GM23338 (cell line): ENCODE measurements at regions not wholly inside any gene's neighbourhood (a gene's known extent, or its start where the extent isn't known, plus 50 kb on each side); places are given as distances from the start of the nearest gene placed in this dataset.
A peak's percentile ranks its signal among the peaks of the same experiment; 100 is the strongest.

Experiments
- ATAC-seq: fragments of 200-7000 bp; cut with Tn5 transposase; 3 replicates; pipeline ENCODE4 v1.9.1; 2020
- DNase-seq: peaks from one replicate; pipeline ENCODE4 v3.0.0-alpha.2; 2015; ENCODE audit warnings: low spot score
- H2AFZ ChIP-seq: fragments of 200-600 bp; sonication (generic); 2 replicates; pipeline ENCODE4 v1.8.0; 2016; ENCODE audit warnings: antibody characterized with exemption, mild to moderate bottlenecking, moderate library complexity
- H3F3A ChIP-seq: fragments of 200-600 bp; sonication (generic); replicated peaks from 2 replicates; pipeline ENCODE4 v1.8.0; 2017; ENCODE audit warnings: antibody characterized with exemption, mixed run types, low read depth
- H3K27ac ChIP-seq: fragments of 200-600 bp; sonication (generic); 2 replicates; pipeline ENCODE4 v1.6.1; 2016; ENCODE audit warnings: low read depth
- H3K27me3 ChIP-seq: fragments of 200-600 bp; sonication (generic); 2 replicates; pipeline ENCODE4 v1.8.0; 2016; ENCODE audit warnings: mild to moderate bottlenecking, mixed run types, moderate library complexity; ENCODE audit not compliant: insufficient read depth
- H3K36me3 ChIP-seq: fragments of 200-600 bp; sonication (generic); 2 replicates; pipeline ENCODE4 v1.8.0; 2016; ENCODE audit warnings: mild to moderate bottlenecking; ENCODE audit not compliant: insufficient read depth
- H3K4me1 ChIP-seq: fragments of 200-600 bp; sonication (generic); 2 replicates; pipeline ENCODE4 v1.8.0; 2016; ENCODE audit warnings: mild to moderate bottlenecking, moderate library complexity; ENCODE audit not compliant: insufficient read depth
- H3K4me2 ChIP-seq: fragments of 200-600 bp; sonication (generic); 2 replicates; pipeline ENCODE4 v1.7.1; 2017; ENCODE audit warnings: mixed run types
- H3K4me3 ChIP-seq: fragments of 200-600 bp; sonication (generic); 2 replicates; pipeline ENCODE4 v1.6.1; 2016; ENCODE audit warnings: mixed run types
- H3K79me2 ChIP-seq: fragments of 200-600 bp; sonication (generic); replicated peaks from 2 replicates; pipeline ENCODE4 v1.8.0; 2017; ENCODE audit warnings: mild to moderate bottlenecking; ENCODE audit not compliant: insufficient read depth
- H3K9me2 ChIP-seq: fragments of 200-600 bp; sonication (generic); 2 replicates; pipeline ENCODE4 v1.8.0; 2017; ENCODE audit not compliant: insufficient read depth
- H4K20me1 ChIP-seq: fragments of 200-600 bp; sonication (generic); replicated peaks from 2 replicates; pipeline ENCODE4 v1.8.0; 2017; ENCODE audit warnings: mild to moderate bottlenecking; ENCODE audit not compliant: insufficient read depth
- H3K27ac Mint-ChIP-seq: 2 replicates; pipeline ENCODE4 v1.8.0; 2020; ENCODE audit warnings: inconsistent platforms, mild to moderate bottlenecking, moderate library complexity, mixed read lengths
- H3K27me3 Mint-ChIP-seq: 3 replicates; pipeline ENCODE4 v1.8.0; 2022; ENCODE audit warnings: low read depth, mild to moderate bottlenecking, moderate library complexity, mixed read lengths, inconsistent platforms; ENCODE audit not compliant: insufficient read depth, poor library complexity
- H3K36me3 Mint-ChIP-seq: 3 replicates; pipeline ENCODE4 v1.8.0; 2021; ENCODE audit warnings: low read depth, mild to moderate bottlenecking, inconsistent platforms, moderate library complexity, mixed read lengths
- H3K4me1 Mint-ChIP-seq: 3 replicates; pipeline ENCODE4 v1.8.0; 2020; ENCODE audit warnings: mild to moderate bottlenecking, inconsistent platforms, mixed read lengths
- H3K4me3 Mint-ChIP-seq: 3 replicates; pipeline ENCODE4 v1.8.0; 2021; ENCODE audit warnings: moderate library complexity, mild to moderate bottlenecking, inconsistent platforms, mixed read lengths
- H3K9me3 Mint-ChIP-seq: 3 replicates; pipeline ENCODE4 v1.8.0; 2020; ENCODE audit warnings: moderate library complexity, mild to moderate bottlenecking, inconsistent platforms, mixed read lengths
- CREB1 ChIP-seq: fragments of 250-450 bp; sonication (Bioruptor Pico); IDR thresholded peaks from 2 replicates; pipeline ENCODE4 v1.5.0; 2020; ENCODE audit warnings: low read depth, mild to moderate bottlenecking, moderate library complexity
- CTCF ChIP-seq, 2 experiments: fragments of 200-600 bp in 1 of 2; sonication (generic) in 1 of 2; conservative IDR thresholded peaks; 2 replicates each; pipeline versions ENCODE4 v1.5.1 to v1.6.1; 2016 to 2017; ENCODE audit warnings: antibody characterized with exemption in 2 of 2, low read depth in 2 of 2, mild to moderate bottlenecking in 2 of 2, moderate library complexity in 1 of 2
- ETS1 ChIP-seq: IDR thresholded peaks from 2 replicates; pipeline ENCODE4 v1.6.1; 2016; ENCODE audit warnings: antibody characterized with exemption
- EZH2 ChIP-seq: fragments of 200-600 bp; sonication (generic); IDR thresholded peaks from one replicate; pipeline ENCODE4 v1.8.0; 2017; ENCODE audit warnings: antibody characterized with exemption, mild to moderate bottlenecking, low read depth; ENCODE audit not compliant: unreplicated experiment
- EZH2phosphoT487 ChIP-seq: fragments of 200-600 bp; sonication (generic); IDR thresholded peaks from one replicate; pipeline ENCODE4 v1.8.1; 2018; ENCODE audit warnings: antibody characterized with exemption; ENCODE audit not compliant: unreplicated experiment
- JUNB ChIP-seq: IDR thresholded peaks from one replicate; pipeline ENCODE4 v1.6.1; 2016; ENCODE audit warnings: antibody characterized with exemption; ENCODE audit not compliant: unreplicated experiment
- NANOG ChIP-seq: IDR thresholded peaks from 2 replicates; pipeline ENCODE4 v1.6.1; 2016; ENCODE audit warnings: antibody characterized with exemption, borderline replicate concordance
- POLR2AphosphoS5 ChIP-seq: IDR thresholded peaks from 2 replicates; pipeline ENCODE4 v1.6.1; 2016; ENCODE audit warnings: antibody characterized with exemption, low read depth
- STAT1 ChIP-seq: IDR thresholded peaks from one replicate; pipeline ENCODE4 v1.6.1; 2016; ENCODE audit warnings: antibody characterized with exemption; ENCODE audit not compliant: unreplicated experiment
- ZNF331 ChIP-seq: fragments of 250-450 bp; sonication (Bioruptor Pico); IDR thresholded peaks from 2 replicates; pipeline ENCODE4 v1.5.0; 2020; ENCODE audit warnings: low read depth, mild to moderate bottlenecking, moderate library complexity
- TF ChIP-seq, protein P1 (sequence below): fragments of 250-450 bp; sonication (Bioruptor Pico); IDR thresholded peaks from 2 replicates; pipeline ENCODE4 v1.5.0; 2020; ENCODE audit warnings: mild to moderate bottlenecking, moderate library complexity
- TF ChIP-seq, protein P2 (sequence below): IDR thresholded peaks from one replicate; pipeline ENCODE4 v1.6.1; 2018; ENCODE audit warnings: antibody characterized with exemption; ENCODE audit not compliant: unreplicated experiment

DNA sequence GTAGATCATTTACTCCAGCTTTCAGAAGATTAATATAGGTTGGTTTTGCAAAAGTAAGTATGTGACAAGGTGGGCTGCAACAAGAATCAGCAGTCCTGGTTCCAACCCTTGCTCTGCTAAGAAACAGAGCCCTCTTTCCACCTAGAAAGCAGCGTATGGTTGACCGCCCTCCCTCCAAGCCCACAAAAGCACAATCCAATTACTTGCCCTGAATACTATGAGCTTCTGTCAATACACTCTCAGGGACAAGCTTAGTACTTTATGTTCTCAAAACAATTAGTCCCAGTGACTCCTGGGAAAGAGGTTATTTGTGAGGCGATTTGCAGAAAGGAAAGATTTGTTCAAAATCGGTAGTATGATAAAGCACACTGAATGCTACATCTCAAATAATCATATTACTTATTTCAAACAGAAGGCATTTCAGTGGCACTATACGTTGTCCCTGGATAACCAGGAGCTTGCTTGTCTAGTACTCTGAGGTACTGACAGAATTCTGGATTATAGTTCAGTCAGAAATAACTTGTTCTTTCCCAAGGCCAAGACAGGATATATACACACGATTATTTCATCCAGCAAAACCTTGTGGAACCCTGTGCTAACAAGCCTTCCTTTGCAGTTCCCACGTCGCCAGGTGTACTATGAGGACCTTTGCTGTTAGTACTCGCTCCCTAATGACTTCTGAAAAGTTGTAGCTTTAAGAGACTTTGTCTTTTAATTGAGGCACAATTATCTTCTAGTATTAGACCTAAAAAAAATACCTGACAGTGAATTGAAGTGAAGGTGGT, 96.9 kb upstream of the ADTRP start:
- H3K4me3 Mint-ChIP-seq = no peak overlapping the region
- no peak for DNase-seq
- no peaks in the 10 kb centered on the region for H3F3A ChIP-seq
- H3K4me2 ChIP-seq = no peak overlapping the region
- 0 out of 2 replicates have a peak, but pooled peaks cover 7% of the 10 kb centered on the region for H3K36me3 ChIP-seq
- no peaks in the 10 kb centered on the region for H4K20me1 ChIP-seq
- 0 out of 2 replicates have a peak overlapping the region, but pooled peaks have one; percentile 56 for H2AFZ ChIP-seq
- peaks cover 5% of the 10 kb centered on the region for H3K4me1 ChIP-seq
- no peak overlapping the region for H3K27ac ChIP-seq
- no peaks in the 10 kb centered on the region for H3K27me3 ChIP-seq
- H3K4me3 ChIP-seq = no peak overlapping the region
- no peaks in the 10 kb centered on the region for H3K79me2 ChIP-seq
- peaks cover 7% of the 10 kb centered on the region for H3K36me3 Mint-ChIP-seq
- H3K27me3 Mint-ChIP-seq = no peaks in the 10 kb centered on the region
- TF ChIP-seq EZH2 (no peak), CTCF (conservative IDR thresholded peaks at IDR 0.05; ENCODE audit: low read depth in 2 of 2) (no peak), STAT1 (no peak), JUNB (no peak), POLR2AphosphoS5 (no peak), EZH2phosphoT487 (no peak), ZNF331 (CRISPR knock-in tag) (no peak), NANOG (no peak), CREB1 (CRISPR knock-in tag) (no peak), ETS1 (no peak)
- TF ChIP-seq, protein P1, sequence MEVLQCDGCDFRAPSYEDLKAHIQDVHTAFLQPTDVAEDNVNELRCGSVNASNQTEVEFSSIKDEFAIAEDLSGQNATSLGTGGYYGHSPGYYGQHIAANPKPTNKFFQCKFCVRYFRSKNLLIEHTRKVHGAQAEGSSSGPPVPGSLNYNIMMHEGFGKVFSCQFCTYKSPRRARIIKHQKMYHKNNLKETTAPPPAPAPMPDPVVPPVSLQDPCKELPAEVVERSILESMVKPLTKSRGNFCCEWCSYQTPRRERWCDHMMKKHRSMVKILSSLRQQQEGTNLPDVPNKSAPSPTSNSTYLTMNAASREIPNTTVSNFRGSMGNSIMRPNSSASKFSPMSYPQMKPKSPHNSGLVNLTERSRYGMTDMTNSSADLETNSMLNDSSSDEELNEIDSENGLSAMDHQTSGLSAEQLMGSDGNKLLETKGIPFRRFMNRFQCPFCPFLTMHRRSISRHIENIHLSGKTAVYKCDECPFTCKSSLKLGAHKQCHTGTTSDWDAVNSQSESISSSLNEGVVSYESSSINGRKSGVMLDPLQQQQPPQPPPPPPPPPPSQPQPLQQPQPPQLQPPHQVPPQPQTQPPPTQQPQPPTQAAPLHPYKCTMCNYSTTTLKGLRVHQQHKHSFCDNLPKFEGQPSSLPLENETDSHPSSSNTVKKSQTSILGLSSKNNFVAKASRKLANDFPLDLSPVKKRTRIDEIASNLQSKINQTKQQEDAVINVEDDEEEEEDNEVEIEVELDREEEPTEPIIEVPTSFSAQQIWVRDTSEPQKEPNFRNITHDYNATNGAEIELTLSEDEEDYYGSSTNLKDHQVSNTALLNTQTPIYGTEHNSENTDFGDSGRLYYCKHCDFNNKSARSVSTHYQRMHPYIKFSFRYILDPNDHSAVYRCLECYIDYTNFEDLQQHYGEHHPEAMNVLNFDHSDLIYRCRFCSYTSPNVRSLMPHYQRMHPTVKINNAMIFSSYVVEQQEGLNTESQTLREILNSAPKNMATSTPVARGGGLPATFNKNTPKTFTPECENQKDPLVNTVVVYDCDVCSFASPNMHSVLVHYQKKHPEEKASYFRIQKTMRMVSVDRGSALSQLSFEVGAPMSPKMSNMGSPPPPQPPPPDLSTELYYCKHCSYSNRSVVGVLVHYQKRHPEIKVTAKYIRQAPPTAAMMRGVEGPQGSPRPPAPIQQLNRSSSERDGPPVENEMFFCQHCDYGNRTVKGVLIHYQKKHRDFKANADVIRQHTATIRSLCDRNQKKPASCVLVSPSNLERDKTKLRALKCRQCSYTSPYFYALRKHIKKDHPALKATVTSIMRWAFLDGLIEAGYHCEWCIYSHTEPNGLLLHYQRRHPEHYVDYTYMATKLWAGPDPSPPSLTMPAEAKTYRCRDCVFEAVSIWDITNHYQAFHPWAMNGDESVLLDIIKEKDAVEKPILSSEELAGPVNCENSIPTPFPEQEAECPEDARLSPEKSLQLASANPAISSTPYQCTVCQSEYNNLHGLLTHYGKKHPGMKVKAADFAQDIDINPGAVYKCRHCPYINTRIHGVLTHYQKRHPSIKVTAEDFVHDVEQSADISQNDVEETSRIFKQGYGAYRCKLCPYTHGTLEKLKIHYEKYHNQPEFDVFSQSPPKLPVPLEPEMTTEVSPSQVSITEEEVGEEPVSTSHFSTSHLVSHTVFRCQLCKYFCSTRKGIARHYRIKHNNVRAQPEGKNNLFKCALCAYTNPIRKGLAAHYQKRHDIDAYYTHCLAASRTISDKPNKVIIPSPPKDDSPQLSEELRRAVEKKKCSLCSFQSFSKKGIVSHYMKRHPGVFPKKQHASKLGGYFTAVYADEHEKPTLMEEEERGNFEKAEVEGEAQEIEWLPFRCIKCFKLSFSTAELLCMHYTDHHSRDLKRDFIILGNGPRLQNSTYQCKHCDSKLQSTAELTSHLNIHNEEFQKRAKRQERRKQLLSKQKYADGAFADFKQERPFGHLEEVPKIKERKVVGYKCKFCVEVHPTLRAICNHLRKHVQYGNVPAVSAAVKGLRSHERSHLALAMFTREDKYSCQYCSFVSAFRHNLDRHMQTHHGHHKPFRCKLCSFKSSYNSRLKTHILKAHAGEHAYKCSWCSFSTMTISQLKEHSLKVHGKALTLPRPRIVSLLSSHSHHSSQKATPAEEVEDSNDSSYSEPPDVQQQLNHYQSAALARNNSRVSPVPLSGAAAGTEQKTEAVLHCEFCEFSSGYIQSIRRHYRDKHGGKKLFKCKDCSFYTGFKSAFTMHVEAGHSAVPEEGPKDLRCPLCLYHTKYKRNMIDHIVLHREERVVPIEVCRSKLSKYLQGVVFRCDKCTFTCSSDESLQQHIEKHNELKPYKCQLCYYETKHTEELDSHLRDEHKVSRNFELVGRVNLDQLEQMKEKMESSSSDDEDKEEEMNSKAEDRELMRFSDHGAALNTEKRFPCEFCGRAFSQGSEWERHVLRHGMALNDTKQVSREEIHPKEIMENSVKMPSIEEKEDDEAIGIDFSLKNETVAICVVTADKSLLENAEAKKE (CRISPR knock-in tag) = no peak
- TF ChIP-seq, protein P2, sequence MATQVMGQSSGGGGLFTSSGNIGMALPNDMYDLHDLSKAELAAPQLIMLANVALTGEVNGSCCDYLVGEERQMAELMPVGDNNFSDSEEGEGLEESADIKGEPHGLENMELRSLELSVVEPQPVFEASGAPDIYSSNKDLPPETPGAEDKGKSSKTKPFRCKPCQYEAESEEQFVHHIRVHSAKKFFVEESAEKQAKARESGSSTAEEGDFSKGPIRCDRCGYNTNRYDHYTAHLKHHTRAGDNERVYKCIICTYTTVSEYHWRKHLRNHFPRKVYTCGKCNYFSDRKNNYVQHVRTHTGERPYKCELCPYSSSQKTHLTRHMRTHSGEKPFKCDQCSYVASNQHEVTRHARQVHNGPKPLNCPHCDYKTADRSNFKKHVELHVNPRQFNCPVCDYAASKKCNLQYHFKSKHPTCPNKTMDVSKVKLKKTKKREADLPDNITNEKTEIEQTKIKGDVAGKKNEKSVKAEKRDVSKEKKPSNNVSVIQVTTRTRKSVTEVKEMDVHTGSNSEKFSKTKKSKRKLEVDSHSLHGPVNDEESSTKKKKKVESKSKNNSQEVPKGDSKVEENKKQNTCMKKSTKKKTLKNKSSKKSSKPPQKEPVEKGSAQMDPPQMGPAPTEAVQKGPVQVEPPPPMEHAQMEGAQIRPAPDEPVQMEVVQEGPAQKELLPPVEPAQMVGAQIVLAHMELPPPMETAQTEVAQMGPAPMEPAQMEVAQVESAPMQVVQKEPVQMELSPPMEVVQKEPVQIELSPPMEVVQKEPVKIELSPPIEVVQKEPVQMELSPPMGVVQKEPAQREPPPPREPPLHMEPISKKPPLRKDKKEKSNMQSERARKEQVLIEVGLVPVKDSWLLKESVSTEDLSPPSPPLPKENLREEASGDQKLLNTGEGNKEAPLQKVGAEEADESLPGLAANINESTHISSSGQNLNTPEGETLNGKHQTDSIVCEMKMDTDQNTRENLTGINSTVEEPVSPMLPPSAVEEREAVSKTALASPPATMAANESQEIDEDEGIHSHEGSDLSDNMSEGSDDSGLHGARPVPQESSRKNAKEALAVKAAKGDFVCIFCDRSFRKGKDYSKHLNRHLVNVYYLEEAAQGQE = no peak
- peaks cover 8% of the 10 kb centered on the region for H3K9me3 Mint-ChIP-seq
- ATAC-seq = no peak
- H3K4me1 Mint-ChIP-seq = peaks cover 16% of the 10 kb centered on the region
- H3K9me2 ChIP-seq = peaks cover 5% of the 10 kb centered on the region; the same call in 1 of the 2 replicates
- no peak overlapping the region for H3K27ac Mint-ChIP-seq
